ENCODE measurements at regions not wholly inside any gene's neighbourhood (a gene's known extent, or its start where the extent isn't known, plus 50 kb on each side); places are given as distances from the start of the nearest gene placed in this dataset.

DNA sequence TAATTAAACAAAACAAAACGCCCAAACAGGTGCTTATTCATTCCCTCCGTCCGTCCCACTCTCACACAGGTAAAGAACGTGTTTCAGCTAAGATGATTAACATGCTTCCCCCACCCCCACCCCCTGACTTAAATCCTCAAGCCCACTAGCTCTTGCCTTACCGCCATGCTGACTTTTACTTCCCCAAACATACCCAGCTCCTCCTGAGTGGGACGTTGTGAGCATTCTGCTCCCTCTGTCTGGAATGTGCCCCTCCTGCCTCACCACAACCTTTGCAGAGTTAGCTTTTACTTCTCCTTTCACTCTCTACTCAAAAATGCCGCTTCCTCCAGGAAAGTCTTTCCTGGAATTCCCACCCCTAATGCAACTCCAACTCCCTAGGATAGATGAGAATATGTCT, 774.0 kb upstream of the RBFOX1 start (continued):
- no peak for TF ChIP-seq ZNF114 (CRISPR knock-in tag; IDR thresholded peaks at IDR 0.05)

DNA sequence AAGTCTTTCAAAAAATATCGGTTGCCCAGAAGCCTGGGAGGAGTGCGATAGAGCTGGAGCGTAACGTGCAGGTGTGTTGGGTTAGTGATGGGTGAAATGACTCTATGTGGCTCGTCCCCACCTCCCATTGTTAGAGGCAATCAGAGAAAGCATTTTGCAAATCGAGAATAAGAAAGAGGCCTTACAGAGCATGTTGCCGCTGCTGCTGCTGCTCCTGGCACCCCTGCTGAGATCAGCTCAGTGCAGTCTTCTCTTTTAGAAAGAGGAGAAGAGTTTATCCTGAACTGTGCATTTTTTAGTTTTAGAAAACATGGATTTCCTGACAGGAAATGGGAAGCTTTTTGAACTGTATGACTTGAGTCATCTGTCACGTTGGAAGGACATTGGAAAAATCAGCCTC, 774.5 kb upstream of the RBFOX1 start:
- H3K27me3 ChIP-seq (ENCODE audit: insufficient read depth): no peaks in the 10 kb centered on the region
- H3K4me3 Mint-ChIP-seq: peak overlapping the region; percentile 53

More for the DNA sequence above, 774.5 kb upstream of the RBFOX1 start:
- no peaks in the 10 kb centered on the region; the same call in 2 of the 3 replicates for H3K9me3 Mint-ChIP-seq
- H3K4me3 ChIP-seq: peak overlapping the region; percentile 28
- H3K9me2 ChIP-seq (ENCODE audit: insufficient read depth): no peaks in the 10 kb centered on the region
- TF ChIP-seq, protein P1, sequence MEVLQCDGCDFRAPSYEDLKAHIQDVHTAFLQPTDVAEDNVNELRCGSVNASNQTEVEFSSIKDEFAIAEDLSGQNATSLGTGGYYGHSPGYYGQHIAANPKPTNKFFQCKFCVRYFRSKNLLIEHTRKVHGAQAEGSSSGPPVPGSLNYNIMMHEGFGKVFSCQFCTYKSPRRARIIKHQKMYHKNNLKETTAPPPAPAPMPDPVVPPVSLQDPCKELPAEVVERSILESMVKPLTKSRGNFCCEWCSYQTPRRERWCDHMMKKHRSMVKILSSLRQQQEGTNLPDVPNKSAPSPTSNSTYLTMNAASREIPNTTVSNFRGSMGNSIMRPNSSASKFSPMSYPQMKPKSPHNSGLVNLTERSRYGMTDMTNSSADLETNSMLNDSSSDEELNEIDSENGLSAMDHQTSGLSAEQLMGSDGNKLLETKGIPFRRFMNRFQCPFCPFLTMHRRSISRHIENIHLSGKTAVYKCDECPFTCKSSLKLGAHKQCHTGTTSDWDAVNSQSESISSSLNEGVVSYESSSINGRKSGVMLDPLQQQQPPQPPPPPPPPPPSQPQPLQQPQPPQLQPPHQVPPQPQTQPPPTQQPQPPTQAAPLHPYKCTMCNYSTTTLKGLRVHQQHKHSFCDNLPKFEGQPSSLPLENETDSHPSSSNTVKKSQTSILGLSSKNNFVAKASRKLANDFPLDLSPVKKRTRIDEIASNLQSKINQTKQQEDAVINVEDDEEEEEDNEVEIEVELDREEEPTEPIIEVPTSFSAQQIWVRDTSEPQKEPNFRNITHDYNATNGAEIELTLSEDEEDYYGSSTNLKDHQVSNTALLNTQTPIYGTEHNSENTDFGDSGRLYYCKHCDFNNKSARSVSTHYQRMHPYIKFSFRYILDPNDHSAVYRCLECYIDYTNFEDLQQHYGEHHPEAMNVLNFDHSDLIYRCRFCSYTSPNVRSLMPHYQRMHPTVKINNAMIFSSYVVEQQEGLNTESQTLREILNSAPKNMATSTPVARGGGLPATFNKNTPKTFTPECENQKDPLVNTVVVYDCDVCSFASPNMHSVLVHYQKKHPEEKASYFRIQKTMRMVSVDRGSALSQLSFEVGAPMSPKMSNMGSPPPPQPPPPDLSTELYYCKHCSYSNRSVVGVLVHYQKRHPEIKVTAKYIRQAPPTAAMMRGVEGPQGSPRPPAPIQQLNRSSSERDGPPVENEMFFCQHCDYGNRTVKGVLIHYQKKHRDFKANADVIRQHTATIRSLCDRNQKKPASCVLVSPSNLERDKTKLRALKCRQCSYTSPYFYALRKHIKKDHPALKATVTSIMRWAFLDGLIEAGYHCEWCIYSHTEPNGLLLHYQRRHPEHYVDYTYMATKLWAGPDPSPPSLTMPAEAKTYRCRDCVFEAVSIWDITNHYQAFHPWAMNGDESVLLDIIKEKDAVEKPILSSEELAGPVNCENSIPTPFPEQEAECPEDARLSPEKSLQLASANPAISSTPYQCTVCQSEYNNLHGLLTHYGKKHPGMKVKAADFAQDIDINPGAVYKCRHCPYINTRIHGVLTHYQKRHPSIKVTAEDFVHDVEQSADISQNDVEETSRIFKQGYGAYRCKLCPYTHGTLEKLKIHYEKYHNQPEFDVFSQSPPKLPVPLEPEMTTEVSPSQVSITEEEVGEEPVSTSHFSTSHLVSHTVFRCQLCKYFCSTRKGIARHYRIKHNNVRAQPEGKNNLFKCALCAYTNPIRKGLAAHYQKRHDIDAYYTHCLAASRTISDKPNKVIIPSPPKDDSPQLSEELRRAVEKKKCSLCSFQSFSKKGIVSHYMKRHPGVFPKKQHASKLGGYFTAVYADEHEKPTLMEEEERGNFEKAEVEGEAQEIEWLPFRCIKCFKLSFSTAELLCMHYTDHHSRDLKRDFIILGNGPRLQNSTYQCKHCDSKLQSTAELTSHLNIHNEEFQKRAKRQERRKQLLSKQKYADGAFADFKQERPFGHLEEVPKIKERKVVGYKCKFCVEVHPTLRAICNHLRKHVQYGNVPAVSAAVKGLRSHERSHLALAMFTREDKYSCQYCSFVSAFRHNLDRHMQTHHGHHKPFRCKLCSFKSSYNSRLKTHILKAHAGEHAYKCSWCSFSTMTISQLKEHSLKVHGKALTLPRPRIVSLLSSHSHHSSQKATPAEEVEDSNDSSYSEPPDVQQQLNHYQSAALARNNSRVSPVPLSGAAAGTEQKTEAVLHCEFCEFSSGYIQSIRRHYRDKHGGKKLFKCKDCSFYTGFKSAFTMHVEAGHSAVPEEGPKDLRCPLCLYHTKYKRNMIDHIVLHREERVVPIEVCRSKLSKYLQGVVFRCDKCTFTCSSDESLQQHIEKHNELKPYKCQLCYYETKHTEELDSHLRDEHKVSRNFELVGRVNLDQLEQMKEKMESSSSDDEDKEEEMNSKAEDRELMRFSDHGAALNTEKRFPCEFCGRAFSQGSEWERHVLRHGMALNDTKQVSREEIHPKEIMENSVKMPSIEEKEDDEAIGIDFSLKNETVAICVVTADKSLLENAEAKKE (CRISPR knock-in tag; IDR thresholded peaks at IDR 0.05): peak; percentile 65; the same call in 1 of the 2 replicates
- TF ChIP-seq NANOG (IDR thresholded peaks at IDR 0.05; ENCODE audit: borderline replicate concordance): 0 out of 2 replicates have a peak, but pooled peaks have one; percentile 9
- TF ChIP-seq POLR2AphosphoS5 (IDR thresholded peaks at IDR 0.05; ENCODE audit: low read depth): no peak
- peak overlapping the region; percentile 94 for H3K27ac Mint-ChIP-seq
- peaks cover 18% of the 10 kb centered on the region for H3K4me1 ChIP-seq (ENCODE audit: insufficient read depth)
- no peak overlapping the region for H2AFZ ChIP-seq
- H3K79me2 ChIP-seq (replicated peaks; ENCODE audit: insufficient read depth): no peaks in the 10 kb centered on the region
- peaks cover 59% of the 10 kb centered on the region for H3K4me1 Mint-ChIP-seq
- DNase-seq (ENCODE audit: low spot score): peak; percentile 72
- peak overlapping the region; percentile 88 for H3K27ac ChIP-seq (ENCODE audit: low read depth)
- 0 out of 3 replicates have a peak, but pooled peaks cover 5% of the 10 kb centered on the region for H3K36me3 Mint-ChIP-seq (ENCODE audit: low read depth)
- H4K20me1 ChIP-seq (replicated peaks; ENCODE audit: insufficient read depth): no peaks in the 10 kb centered on the region
- no peaks in the 10 kb centered on the region for H3K27me3 Mint-ChIP-seq (ENCODE audit: insufficient read depth, low read depth, poor library complexity)
- peak overlapping the region; percentile 64 for H3K4me2 ChIP-seq
- peak; percentile 97 for ATAC-seq
- no peaks in the 10 kb centered on the region for H3F3A ChIP-seq (replicated peaks; ENCODE audit: low read depth)
- peaks cover 5% of the 10 kb centered on the region; the same call in 1 of the 2 replicates for H3K36me3 ChIP-seq (ENCODE audit: insufficient read depth)
